ENCODE measurements at regions not wholly inside any gene's neighbourhood (a gene's known extent, or its start where the extent isn't known, plus 50 kb on each side); places are given as distances from the start of the nearest gene placed in this dataset.
"Not testable (repeated sequence)": the region's sequence is repeated elsewhere in the genome, so short reads cannot be mapped to it uniquely, and the experiment has no call there.

DNA sequence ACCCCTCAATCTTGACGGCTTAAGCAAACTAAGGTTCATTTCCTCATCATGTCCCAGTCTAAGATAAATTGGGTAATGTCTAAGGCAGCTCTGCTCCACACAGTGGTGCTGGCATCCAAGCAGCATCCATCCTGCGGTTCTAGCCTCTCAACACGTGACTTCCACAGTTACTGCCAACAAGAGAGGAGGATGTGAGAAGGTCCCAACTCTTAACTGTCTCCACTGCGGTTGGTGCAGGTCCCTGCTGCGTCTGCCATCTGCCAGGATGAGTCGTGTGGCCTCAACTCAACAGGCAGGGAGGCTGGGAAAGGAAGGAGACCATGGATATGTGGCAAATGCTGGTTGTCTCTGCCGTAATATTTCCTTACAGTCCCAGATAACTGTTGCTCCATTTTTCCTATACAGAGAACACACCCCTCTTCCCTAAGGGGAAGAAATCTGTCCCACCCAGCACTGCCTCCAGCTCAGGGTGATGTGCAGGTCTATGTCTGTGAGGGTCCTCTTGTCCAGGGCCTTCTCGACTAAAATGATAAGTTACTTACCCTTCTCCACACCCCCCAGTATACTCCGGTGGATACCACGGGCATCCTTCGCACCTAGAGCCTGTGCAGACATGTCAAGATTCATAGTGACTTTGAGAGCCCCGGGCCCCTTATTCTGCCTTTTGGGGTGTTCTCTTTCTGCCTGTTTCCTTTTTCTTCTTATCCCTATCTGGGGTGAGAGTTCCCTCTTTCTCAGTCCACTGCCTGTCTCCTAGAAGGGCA lies 64.7 kb downstream of the KCNJ18 start:
- TF ChIP-seq, protein P1, sequence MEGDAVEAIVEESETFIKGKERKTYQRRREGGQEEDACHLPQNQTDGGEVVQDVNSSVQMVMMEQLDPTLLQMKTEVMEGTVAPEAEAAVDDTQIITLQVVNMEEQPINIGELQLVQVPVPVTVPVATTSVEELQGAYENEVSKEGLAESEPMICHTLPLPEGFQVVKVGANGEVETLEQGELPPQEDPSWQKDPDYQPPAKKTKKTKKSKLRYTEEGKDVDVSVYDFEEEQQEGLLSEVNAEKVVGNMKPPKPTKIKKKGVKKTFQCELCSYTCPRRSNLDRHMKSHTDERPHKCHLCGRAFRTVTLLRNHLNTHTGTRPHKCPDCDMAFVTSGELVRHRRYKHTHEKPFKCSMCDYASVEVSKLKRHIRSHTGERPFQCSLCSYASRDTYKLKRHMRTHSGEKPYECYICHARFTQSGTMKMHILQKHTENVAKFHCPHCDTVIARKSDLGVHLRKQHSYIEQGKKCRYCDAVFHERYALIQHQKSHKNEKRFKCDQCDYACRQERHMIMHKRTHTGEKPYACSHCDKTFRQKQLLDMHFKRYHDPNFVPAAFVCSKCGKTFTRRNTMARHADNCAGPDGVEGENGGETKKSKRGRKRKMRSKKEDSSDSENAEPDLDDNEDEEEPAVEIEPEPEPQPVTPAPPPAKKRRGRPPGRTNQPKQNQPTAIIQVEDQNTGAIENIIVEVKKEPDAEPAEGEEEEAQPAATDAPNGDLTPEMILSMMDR (IDR thresholded peaks at IDR 0.05; ENCODE audit: extremely low read depth, missing control alignments), result no peak

DNA sequence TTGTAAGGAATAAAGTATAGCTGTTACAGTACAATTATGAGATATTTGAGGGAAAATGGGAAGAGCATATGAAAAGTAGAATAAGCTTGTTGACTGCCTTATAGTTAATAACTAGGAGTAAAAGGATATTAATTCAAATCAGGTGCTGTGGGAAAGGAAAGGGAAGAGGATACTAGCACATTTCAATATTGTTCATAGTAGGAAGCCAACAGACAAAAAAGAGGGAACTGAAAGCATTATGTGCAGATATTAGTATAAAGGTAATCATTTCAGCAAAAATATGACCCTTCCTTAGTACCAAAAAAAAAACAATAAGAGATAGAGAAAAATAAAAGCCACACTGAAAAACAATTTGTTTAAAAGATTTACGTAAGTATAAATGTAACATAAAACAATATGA lies 67.3 kb downstream of the KCNJ18 start:
- DNase-seq (ENCODE audit: low spot score), result not testable (repeated sequence)

More for the DNA sequence above, 64.7 kb downstream of the KCNJ18 start:
- DNase-seq (ENCODE audit: low spot score), result no peak

DNA sequence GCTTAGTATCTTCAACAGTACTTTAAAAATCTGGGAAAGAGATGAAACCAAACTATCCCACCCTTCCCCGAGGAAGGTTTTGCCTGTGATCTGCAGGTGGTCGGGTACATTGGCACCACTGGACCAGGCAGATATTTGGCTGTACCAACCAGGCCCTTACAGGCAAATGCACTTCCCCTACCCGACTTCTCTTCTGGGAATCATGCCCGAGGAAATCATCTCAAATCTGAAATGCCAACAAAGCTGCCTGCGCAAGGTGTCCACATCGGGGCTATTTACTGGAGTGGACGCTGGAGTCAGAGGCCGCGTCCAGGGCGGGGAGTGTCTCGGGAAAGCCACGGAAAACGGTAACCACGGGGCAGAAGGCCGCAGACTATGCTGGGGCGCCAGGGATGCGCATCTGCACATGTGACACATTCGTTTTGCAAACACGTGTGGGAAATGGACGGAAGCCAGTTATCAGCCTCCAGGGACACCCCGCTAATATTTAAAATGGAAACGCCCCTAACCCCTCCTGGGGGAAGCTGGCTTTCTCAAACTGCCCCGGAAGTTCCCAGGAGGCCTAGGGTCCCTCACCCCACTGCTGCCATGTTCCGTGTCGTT lies 71.5 kb downstream of the KCNJ18 start:
- DNase-seq (ENCODE audit: low spot score), result not testable (repeated sequence)

DNA sequence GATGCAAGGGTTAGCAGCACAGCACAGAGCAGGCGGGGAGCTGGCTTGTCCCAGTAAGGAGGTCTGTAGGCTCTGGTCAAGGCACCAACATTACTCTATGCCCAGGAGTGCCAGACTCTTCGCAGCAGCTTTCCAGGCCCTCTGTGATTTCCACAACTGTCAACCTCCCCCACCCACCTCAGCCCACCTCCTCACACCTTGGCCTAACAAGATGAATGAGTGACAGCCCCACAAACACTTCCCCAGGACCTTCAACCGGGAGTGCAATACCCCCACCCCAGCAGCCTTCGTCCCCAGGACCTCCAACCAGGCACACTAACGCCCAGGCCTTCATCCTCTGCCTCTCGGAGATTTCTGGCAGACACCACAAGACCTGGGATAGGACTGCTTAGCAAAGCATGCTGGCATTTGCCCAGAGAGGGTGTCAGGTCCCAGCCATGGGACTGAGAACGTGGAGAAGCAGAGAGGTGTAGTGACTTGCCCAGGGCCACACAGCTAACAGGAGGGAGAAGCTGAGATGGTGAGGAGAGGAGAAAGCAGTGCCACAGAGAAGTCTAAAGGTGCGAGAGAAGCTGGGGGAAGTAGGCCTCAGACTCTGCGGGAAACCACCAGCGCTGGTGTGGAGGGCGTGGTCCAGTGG lies 73.4 kb downstream of the KCNJ18 start:
- not testable (repeated sequence) for DNase-seq (ENCODE audit: low spot score)

DNA sequence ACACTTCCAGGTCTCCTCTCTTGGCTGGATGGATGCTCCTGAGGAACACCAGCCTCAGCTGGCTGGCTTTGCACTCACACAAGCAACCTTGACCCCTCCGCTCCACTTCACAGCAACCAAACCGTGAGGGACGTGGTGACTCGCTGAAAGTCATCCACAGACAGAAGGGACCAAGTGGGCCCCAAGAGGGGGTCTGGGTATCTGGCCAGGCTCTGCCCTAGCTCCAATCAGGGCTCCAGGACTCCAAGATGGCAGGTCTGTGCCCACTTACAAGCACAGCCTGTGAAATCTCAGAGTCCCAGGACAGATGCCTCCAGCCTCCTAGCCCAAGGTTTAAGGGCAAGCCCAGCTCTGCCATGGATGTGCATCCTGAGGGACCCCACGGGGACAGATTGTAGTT lies 74.2 kb downstream of the KCNJ18 start:
- not testable (repeated sequence) for DNase-seq (ENCODE audit: low spot score)

DNA sequence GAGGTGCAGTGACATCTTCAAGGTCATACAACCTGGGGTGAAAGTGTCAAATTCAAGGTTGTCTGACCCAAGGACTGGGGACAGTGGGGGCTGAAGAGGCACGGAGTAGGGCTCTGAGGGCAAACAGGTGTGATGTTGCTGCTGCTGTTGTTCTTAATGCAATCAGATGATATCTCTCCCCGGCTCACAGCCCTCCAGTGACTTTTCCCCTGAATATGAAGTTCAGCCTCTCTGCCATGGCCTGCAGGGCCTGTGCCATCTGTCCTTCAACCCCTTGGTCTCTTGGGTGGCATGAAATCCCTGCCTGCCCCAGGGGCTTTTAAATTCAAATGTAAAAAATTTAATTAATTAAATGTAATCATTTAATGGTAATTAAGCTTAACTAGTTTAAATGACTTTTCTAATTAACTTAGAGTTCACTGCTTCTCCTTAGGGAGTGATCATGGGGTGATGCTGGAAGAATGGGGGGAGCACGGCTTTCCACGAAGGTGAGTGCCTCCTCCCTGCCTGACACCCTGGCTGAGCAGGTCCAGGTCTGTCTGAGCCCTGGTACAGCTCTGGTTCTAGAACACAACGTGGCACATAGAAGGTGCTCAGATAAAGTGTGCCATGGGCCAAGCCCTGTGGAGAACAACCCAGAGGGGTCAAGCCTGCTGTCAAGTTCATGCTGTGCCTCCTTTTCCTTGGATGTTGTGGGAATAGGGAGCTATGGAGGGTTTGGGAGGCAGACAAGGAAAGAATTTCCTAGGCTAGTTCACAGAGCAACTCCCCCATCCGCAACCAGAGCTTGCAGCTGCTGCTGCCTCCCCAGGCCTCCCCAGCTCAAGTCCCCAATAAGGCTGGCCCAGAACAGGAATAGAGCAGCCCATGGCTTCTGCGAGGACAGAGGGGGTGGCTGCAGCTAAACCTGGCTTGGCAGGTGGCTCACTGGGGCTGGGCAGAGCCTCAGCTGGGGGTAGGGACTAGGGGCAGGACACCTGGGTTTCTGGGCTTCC lies 75.1 kb downstream of the KCNJ18 start:
- not testable (repeated sequence) for DNase-seq (ENCODE audit: low spot score)

DNA sequence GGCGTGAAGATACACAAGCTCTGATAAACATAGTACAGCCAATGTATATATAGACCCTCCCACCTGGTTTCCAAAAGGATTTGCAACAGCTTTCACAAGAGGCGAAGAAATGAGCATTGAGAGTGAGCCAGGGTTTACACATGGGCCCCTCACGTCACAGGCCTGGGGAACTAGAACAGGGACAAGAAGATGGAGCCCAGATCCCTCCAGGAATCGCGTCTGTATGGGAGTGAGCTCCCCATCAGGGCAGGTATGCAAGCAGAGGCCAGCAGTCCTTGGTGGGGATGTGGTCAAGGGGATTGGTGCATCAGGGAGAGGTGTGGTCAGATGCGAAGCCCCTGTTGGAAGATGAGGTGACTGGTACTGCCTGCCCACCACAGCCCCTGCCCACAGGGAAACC lies 75.9 kb downstream of the KCNJ18 start:
- not testable (repeated sequence) for DNase-seq (ENCODE audit: low spot score)

DNA sequence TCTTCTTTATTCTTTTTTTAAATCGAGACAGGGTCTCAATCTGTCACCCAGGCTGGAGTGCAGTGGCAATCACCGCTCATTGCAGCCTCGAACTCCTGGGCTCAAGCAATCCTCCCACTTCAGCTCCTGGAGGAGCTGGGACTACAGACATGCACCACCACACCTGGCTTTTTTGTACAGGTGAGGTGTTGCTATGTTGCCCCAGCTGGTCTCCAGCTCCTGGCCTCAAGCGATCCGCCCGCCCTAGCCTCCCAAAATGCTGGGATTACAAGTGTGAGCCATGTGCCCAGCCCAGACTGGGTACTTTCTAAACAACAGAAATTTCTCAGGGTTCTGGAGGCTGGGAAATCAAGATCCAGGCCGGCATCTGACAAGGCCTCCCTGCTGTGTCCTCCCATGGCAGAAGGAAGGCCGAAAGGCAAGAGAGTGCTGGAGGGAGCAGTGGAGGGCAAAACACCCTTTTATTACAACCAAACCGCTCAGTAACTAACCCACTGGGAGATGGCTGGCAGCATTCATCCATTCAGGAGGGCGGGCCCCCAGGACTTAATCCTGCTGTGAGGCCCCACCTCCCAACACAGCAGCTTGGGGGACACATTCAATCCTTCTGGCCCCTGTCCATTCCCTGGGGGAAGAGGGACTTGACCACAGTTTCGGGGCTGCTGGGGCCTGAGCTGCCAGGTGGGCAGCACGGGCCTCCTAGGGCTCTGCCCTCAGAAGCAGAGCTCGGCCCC lies 76.6 kb downstream of the KCNJ18 start:
- not testable (repeated sequence) for DNase-seq (ENCODE audit: low spot score)

DNA sequence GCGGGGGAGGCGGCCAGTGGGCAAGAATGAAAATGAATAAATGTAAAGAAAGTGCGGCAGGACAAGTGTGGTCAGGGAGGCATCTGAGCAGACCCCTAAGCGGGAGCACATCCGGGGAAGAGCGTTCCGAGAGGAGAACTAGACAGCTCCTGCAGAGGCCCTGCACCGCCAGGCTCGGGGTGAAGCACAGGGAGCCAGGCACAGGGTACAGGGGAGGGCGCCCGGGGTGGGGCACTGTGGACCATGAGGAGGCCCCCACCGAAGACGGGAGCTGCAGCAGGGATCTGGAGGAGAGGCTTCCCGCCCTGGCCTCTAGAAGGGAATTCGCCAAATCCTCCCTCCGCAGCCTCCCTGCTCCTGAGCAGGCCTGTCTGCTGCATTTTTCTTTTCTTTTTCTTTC lies 77.5 kb downstream of the KCNJ18 start:
- not testable (repeated sequence) for DNase-seq (ENCODE audit: low spot score)

DNA sequence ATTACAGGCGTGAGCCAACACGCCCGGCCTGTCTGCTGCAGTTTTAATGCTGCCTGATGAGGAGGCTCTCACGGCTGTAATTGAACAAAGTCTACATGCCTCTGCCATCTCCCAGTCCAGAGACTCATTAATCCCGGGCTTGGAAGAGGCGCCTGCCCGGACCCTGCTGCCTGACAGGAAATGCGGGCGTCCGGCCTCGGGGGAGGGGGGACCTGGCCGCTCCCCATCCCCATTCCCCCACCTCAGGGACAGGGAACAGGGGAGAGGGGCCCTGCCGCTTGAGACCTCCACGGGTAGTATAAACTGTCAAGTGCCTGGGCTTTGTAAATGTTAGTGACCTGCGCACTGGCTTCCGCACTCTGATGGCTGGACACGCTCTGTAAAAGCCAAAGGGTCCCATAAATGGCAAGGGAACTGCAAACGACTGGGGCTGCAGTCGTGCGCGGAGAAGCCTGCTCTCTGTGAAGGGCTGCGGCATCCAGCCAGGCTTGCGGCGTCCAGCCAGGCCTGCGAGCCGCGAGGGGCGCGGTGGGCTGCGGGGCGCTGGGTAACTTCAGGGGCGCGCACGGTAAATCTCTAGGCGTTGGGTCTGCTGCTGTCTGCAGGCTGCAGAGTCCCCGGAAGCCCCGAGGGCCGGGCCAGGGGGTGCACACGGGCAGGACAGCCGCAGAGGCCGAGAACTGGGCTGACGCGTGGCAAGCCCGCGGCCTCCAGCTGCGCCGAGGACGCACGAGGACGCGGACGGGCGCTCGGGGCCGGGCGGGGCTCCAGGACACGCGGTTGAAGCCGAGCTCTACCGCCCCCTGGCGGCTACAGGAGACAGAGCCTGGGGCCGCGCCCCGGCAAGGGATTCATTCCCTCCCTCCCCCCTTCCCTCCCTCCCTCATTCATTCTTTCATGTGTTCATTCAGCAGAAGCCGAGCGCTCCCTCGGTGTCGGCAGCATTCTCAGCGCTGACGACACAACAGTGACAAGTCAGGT lies 78.4 kb downstream of the KCNJ18 start:
- DNase-seq (ENCODE audit: low spot score), result not testable (repeated sequence)

DNA sequence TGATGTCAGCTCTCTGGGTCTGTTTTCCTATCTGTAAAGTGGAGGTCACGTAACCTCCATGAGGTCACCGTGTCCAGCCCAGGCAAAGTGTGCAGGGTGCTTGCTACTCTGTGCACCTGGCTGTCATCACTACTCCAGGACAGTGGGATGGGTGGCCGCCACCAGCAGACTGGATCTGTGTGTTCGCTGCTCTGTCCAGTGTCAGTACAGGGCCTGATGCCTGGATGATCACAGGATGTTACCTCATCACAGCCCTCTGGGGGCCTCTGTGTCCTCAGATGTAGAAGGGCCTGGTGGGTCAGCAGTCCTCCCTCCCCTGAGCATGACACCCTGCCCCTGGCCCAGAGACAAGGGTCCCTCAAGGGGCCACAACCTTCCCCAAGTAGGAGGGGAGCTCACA lies 80.0 kb downstream of the KCNJ18 start:
- TF ChIP-seq, protein P1 (IDR thresholded peaks at IDR 0.05; ENCODE audit: extremely low read depth, missing control alignments), result no peak
- DNase-seq (ENCODE audit: low spot score), result no peak

DNA sequence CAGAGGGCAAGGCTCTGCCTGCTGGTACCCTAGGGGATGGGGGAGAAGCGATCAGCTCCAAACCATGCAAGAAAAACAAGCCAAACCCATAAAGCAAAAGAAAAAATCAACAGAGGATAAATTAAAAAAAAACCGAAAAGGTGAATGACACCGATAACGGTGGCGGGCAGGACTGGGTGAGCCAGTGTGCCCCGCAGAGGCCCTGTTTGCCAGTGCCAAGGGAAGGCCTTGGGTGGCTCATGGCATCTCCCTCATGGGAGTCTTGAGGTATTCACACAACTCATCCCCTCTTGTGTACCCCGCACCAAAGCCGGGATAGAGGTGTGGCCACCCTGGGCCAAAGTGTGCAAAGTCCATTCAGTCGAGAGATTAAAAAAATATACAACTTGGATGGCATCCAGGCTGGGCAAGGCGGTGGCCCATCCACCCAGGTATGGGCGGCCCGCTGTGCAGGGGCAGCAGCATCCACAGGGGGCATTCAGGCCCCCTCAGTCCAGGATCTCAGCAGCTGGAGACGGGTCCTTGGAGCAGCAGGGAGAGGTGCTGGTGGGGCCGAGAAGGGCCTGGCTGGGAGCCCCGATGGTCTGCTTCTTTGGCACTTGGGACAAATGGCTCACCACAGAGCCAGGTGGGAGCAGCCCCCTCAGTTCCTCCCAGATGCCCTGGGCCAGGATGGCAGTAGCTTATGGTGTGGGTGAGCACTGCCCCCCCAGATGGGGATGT lies 80.8 kb downstream of the KCNJ18 start:
- not testable (repeated sequence) for DNase-seq (ENCODE audit: low spot score)
